HG02588 (cell line): ENCODE measurements at regions not wholly inside any gene's neighbourhood (a gene's known extent, or its start where the extent isn't known, plus 50 kb on each side); places are given as distances from the start of the nearest gene placed in this dataset.
"Not testable (repeated sequence)": the region's sequence is repeated elsewhere in the genome, so short reads cannot be mapped to it uniquely, and the experiment has no call there.

Source experiments
- ATAC-seq: cut with Tn5 transposase; IDR thresholded peaks from one replicate; pipeline ENCODE4 v1.9.1; 2021; ENCODE audit warnings: mild to moderate bottlenecking, moderate library complexity; ENCODE audit not compliant: unreplicated experiment

GRCh38 chr3:82201316-82201715, 439.9 kb upstream of the GBE1 start:
- ATAC-seq: no peak

DNA sequence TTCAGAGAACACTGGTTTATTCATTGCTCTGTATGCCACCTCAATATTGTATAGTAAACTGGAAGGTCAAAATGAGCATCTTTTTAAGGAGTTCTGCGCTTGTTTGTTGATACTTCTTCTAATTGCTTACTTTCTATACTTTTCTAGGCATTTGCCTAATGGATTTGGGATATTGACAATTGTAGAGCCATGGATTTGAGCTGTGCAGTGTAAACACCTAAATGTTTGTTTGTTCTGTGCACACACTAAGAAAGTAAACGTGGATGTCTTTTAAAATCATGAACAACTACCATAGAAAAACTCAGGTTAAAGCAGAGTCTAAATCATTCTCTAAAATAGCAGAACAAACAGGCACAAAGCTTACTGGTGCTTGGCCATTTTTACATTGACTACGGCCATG, 436.6 kb upstream of the GBE1 start:
- no peak for ATAC-seq

- ATAC-seq: no peak
These were observed 435.2 kb upstream of the GBE1 start for GRCh38 chr3:82196645-82197044.

DNA sequence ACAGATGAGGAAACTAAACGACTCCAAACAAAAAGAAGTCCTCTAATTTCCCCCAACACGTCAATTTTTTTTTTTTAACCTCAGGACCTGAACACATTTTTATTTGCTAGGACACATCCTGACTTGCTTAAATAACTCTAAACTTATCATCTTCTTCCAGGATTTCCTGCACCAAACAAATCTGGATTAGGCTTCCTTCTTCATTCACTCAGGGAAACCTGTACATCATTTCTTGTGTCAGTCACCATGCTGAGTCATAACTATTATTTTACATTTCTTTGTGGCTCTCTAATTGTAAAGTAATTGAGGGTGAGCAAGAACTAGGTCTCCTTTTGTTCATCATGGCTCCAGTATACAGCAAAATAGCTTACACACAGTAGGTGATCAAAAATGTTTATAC, 433.4 kb upstream of the GBE1 start:
- no peak for ATAC-seq

- ATAC-seq: no peak
These were observed 424.6 kb upstream of the GBE1 start for GRCh38 chr3:82186017-82186416.

DNA sequence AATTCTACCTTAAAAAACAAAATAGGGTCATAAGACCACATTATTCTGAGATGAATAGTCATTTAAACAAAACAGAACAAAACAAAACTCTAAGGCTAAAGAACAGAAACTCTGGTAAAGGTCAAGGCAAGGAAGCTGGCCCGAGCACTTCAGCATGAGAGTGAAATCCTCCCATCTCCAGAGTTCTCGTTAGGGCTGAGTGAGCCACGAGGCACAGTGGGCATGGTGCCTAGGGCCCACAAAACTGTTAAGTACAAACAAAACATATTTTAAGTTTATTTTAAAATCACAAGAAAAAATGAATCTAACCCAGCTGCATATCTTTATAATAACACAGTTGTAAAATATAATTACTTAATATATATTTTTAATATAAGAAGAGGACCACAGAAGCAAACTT, 417.8 kb upstream of the GBE1 start:
- no peak for ATAC-seq

GRCh38 chr3:82178291-82178690, 416.8 kb upstream of the GBE1 start:
- no peak for ATAC-seq

DNA sequence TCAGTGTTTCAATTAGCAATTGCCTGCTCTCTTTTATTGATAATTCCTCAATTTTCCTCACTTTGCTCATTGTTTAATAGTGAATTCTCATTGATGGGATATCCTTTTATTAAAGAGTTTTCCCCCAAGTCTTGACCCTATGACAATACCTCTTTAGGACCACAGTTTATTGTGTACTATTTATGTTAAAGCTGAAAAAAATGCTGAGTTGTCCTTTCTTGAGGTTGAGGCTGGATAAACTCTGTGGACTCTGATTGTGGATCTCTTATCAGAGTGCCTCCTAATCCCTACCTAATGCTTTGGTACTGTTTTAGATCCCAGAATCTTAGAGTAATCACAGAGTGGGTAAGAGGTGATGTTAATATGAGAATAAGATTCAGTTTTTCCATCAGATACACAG, 416.3 kb upstream of the GBE1 start:
- ATAC-seq: no peak

DNA sequence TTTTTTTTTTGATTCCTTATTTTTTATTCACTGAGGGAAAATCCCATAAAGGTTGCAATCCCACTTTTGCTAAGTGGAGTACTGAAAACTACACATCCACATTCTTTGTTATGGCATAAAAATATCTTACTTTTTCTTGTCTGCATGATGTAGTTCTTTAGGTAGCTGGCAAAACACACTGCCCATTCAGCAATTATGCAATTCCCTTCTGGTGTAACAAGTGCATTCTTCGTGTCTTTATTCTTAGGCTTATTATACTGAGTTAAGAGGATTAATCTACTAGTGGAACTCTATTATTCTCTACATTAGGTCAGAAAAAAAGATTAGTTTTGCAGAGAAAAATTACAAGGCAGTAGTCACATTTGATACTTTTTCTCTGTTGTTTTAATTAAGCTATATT, 403.8 kb upstream of the GBE1 start:
- no peak for ATAC-seq

- ATAC-seq: no peak
These were observed 402.6 kb upstream of the GBE1 start for GRCh38 chr3:82163907-82164520.

GRCh38 chr3:82157952-82158351, 396.5 kb upstream of the GBE1 start:
- no peak for ATAC-seq

DNA sequence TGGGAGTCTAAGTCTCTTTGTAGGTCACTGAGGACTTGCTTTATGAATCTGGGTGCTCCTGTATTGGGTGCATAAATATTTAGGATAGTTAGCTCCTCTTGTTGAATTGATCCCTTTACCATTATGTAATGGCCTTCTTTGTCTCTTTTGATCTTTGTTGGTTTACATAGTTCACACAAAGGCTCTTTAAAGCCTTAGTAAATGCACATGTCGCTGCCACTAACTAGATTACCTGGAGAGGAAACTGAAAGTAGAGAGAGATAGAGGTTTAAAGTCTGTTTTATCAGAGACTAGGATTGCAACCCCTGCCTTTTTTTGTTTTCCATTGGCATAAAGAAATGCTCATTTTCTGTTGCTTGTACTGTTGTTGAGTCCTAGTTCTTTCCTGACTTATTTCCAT, 392.4 kb upstream of the GBE1 start:
- ATAC-seq: not testable (repeated sequence)

DNA sequence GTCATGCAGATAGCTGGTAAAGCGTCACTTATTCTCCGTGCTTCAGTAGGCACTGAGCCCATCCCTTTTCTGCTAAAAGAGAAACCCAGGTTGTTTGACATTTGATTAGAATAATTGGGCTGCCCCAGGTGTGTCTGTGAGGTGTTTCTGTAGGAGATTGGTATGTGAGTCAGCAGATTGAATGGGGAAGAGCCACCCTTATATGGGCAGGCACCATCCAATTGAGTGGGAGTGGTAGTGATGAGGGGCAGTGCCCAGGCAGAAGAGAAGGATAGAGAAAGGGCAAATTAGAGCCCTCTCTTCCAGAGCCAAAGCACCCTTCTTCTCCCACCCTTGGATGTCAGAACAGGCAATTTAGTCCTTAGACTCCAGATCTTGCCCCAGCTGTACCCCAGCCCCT, 384.3 kb upstream of the GBE1 start:
- ATAC-seq: no peak

GRCh38 chr3:82144811-82145210, 383.4 kb upstream of the GBE1 start:
- no peak for ATAC-seq

- no peak for ATAC-seq
These were observed 382.4 kb upstream of the GBE1 start for GRCh38 chr3:82143661-82144412.

GRCh38 chr3:82141592-82141991, 380.1 kb upstream of the GBE1 start:
- no peak for ATAC-seq

DNA sequence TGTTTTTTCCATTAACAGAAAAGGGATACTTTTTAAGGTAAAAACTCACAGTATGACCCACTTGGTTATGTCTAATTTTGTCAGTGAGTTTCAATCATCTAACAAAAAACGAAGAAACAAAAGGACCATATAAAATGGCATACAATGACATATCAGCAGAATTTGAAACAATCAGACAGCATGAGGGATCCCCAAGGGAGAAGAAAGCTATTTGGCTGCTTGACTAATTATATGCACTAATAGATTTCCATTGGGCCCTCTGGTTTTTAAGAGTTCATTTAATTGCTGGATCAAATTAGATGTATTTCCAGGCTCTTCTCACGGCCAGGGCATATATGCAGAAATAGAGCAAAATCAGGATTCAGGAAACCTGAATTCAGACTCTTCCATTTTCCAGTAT, 376.4 kb upstream of the GBE1 start:
- no peak for ATAC-seq

GRCh38 chr3:82137050-82137449, 375.6 kb upstream of the GBE1 start:
- no peak for ATAC-seq

GRCh38 chr3:82133070-82133606, 371.7 kb upstream of the GBE1 start:
- ATAC-seq: peak; percentile 90

GRCh38 chr3:82132210-82133069, 371.0 kb upstream of the GBE1 start:
- ATAC-seq: peak; percentile 7

DNA sequence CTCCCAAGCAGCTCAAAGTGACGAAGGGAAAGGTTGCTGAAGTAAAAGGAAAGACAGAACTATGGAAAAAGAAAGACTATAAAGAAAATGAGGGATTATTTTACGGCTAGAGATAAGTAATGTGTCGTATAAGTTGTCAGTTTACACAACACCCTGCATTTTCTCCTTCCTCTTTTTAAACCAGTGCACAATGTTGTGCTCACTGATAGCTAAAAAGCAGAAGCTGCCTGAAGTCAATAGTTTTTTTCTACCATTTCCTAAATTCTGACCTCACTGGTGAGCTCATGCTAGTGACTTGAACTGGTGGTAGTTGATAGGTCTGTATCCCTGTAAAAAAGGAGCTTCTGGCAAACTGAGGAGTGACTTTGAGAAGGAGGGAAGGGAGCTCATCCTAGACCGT, 368.6 kb upstream of the GBE1 start:
- no peak for ATAC-seq
